ENCODE measurements at regions not wholly inside any gene's neighbourhood (a gene's known extent, or its start where the extent isn't known, plus 50 kb on each side); places are given as distances from the start of the nearest gene placed in this dataset.

- no peak for DNase-seq (ENCODE audit: low read depth)
These were observed 223.7 kb downstream of the KCNC2 start for GRCh38 chr12:74985986-74986319.

GRCh38 chr12:74988156-74988555, 221.5 kb downstream of the KCNC2 start:
- no peak for DNase-seq (ENCODE audit: low read depth)
